ENCODE measurements at regions not wholly inside any gene's neighbourhood (a gene's known extent, or its start where the extent isn't known, plus 50 kb on each side); places are given as distances from the start of the nearest gene placed in this dataset.

DNA sequence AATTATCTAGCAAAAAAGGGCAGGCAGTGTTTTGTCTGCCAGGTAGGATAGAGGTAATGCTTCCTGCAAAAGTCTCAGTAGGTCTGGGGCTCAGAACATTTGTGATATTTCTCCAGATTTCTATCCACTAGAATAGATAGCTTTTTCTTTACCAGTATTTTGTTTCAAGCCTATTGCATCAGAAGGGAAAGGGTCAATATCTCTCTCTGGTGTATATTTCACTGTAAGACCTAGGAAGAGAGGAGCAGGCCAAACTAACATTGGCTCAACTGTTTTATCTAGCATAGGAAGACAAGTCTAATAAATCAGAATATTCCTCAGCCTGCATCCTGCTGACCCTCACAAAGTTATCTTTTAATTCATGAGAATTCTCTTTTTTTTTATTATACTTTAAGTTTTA is 106.7 kb upstream of the DAAM1 start:
- H3K27me3 Mint-ChIP-seq = peaks cover 8% of the 10 kb centered on the region
- H3K36me3 Mint-ChIP-seq = no peaks in the 10 kb centered on the region
- intact Hi-C loops (cut with micrococcal nuclease) = no loop called here
- no peak overlapping the region for H3K4me3 Mint-ChIP-seq
- DNase-seq = no peak
- CTCF ChIA-PET = interaction anchor here (1.3 kb wide), 1 partner anchor 10 kb away, joined by 3 read pairs; no protein-coding TSS in a partner anchor
- POLR2A ChIA-PET = no interaction called here
- H3K4me1 Mint-ChIP-seq (ENCODE audit: low read depth) = no peaks in the 10 kb centered on the region
- H3K27ac Mint-ChIP-seq = no peak overlapping the region
- no peaks in the 10 kb centered on the region for H3K9me3 Mint-ChIP-seq

DNA sequence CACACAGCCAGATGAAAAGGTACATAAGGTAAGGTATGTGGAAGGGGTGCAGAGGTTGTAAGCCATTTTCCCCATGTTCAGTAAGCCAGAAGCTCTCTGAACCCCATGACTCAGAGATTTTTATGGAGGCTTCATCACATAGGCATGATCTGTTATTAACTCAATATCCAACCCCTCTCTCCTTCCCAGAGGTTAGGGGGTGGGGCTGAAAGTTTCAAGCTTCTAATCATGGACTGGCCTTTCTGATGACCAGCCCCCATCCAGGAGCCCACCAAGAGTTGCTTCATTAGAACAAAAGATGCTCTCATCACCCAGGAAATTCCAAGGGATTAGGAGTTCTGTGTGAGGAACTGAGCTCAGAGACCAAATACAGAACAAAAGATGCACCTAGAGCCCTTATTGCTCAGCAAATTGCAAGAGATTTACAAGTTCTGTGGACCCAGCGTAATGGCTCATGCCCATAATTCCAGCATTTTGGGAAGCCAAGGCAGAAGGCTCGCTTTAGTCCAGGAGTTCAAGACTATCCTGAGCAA is 103.2 kb upstream of the DAAM1 start:
- no peak for DNase-seq
- Mint-ChIP-seq H3K4me3 (no peak overlapping the region), H3K27me3 (no peaks in the 10 kb centered on the region), H3K4me1 (ENCODE audit: low read depth) (no peaks in the 10 kb centered on the region), H3K9me3 (no peaks in the 10 kb centered on the region), H3K27ac (no peak overlapping the region), H3K36me3 (no peaks in the 10 kb centered on the region)
- CTCF ChIA-PET = no interaction called here
- intact Hi-C loops (cut with micrococcal nuclease) = no loop called here
- POLR2A ChIA-PET = no interaction called here

DNA sequence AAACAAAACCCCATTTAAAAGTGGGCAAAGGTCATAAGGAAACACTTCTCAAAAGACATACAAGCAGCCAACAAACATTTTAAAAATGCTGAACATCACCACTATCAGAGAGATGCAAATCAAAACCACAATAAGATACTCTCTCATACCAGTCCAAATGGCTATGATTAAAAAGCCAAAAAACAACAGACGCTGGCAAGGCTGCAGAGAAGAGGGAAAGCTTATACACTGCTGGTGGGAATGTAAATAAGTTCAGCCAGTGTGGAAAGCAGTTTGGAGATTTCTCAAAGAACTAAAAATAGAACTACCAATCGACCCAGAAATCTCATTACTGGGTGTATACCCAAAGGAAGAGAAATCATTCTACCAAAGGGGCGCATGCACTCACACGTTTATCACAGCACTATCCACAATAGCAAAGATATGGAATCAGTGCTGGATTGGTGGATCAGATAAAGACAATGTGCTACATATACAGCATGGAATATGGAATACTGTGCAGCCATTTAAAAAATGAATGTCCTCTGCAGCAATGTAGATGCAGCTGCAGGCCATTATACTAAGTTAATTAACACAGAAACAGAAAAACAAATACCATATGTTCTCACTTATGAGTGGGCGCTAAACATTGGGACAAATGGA is 102.1 kb upstream of the DAAM1 start:
- H3K36me3 Mint-ChIP-seq = no peaks in the 10 kb centered on the region
- no peaks in the 10 kb centered on the region for H3K9me3 Mint-ChIP-seq
- H3K4me1 Mint-ChIP-seq (ENCODE audit: low read depth) = no peaks in the 10 kb centered on the region
- H3K4me3 Mint-ChIP-seq = no peak overlapping the region
- no peaks in the 10 kb centered on the region for H3K27me3 Mint-ChIP-seq
- ChIA-PET POLR2A (no interaction called here), CTCF (no interaction called here)
- H3K27ac Mint-ChIP-seq = no peak overlapping the region
- no peak for DNase-seq
- intact Hi-C loops (cut with micrococcal nuclease) = no loop called here

DNA sequence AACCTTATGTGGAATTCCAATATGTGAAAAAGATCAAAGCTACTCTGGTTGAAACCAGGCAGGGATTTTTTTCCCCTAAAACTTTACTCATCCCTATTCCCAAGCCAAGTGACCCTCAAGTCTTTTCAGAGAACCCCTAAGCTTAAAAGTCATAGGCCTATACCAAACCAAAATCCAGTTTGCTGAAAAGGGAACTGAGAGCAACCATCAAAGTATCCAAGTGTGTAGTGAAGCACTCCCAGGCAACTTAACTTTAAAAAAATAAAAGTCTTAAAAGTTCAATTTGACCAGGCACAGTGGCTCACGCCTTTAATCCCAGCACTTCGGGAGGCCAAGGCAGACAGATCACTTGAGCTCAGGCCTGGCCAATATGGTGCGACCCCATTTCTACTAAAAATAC is 101.2 kb upstream of the DAAM1 start:
- no peaks in the 10 kb centered on the region for H3K4me1 Mint-ChIP-seq (ENCODE audit: low read depth)
- H3K4me3 Mint-ChIP-seq = no peak overlapping the region
- no peaks in the 10 kb centered on the region for H3K9me3 Mint-ChIP-seq
- DNase-seq = no peak
- no peaks in the 10 kb centered on the region for H3K36me3 Mint-ChIP-seq
- intact Hi-C loops (cut with micrococcal nuclease) = no loop called here
- no peaks in the 10 kb centered on the region for H3K27me3 Mint-ChIP-seq
- POLR2A ChIA-PET = no interaction called here
- CTCF ChIA-PET = no interaction called here
- no peak overlapping the region for H3K27ac Mint-ChIP-seq

DNA sequence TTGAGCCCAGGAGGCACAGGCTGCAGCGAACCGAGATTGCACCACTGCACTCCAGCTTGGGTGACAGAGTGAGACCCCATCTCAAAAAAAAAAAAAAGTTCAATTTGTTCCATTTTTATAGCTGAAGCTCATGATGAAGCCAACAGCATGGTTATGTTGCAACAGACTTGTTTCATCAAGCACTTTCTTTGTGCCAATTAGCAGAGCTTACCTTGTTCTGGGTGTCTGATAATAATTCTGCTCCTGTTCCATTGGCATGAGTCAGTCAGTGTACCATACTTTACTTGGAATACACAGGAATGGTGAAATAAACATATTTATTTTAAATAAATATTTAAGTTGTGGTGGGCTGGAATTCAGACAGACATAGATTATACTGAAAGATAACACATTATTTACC is 100.8 kb upstream of the DAAM1 start:
- Mint-ChIP-seq H3K27me3 (no peaks in the 10 kb centered on the region), H3K36me3 (no peaks in the 10 kb centered on the region), H3K27ac (no peak overlapping the region), H3K9me3 (no peaks in the 10 kb centered on the region), H3K4me3 (no peak overlapping the region), H3K4me1 (ENCODE audit: low read depth) (no peaks in the 10 kb centered on the region)
- DNase-seq = no peak
- ChIA-PET CTCF (no interaction called here), POLR2A (no interaction called here)
- intact Hi-C loops (cut with micrococcal nuclease) = no loop called here

DNA sequence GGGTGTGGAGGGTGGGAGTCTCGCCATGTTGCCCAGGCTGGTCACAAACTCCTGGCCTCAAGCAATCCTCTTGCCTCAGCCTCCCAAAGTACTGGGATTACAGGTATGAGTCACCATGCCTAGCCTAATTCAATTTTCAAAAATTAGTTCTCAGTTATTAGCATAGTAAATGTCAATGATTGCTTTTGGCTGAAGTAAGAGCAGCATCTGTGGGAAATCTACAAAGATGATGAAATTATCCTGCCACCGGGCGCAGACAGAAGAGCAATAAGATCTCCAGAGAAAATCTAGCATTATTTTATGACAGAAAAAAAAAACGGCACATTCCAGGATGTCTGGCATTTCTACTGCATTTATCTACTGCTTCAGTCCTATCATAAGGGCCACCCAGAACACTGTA is 97.9 kb upstream of the DAAM1 start:
- ChIA-PET CTCF (interaction anchor here (1.3 kb wide), 1 partner anchor 8 kb away, joined by 3 read pairs; no protein-coding TSS in a partner anchor), POLR2A (no interaction called here)
- Mint-ChIP-seq H3K9me3 (no peaks in the 10 kb centered on the region), H3K4me1 (ENCODE audit: low read depth) (no peaks in the 10 kb centered on the region), H3K27ac (no peak overlapping the region), H3K27me3 (peaks cover 2% of the 10 kb centered on the region), H3K4me3 (no peak overlapping the region), H3K36me3 (no peaks in the 10 kb centered on the region)
- no peak for DNase-seq
- intact Hi-C loops (cut with micrococcal nuclease) = no loop called here

DNA sequence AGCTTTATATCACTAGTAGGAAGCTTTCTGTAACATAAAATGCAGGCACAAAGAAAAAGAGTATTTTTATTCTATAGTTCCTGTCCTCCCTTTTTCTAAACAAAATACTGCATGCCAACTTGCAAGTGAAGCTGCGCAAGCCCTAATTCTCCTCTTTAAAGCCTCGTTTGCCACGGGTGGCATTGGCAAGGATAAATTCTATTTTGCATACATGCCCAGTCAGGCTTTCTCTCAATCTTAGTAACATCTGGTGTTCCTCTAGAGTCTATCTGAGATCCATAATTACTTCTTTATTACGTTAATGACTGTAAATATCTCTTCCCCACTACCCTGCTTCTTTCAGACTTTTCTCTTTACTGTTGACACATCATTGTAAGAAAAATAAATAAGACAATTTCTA is 97.1 kb upstream of the DAAM1 start:
- CTCF ChIA-PET = interaction anchor here (1.3 kb wide), 1 partner anchor 9 kb away, joined by 3 read pairs; no protein-coding TSS in a partner anchor
- intact Hi-C loops (cut with micrococcal nuclease) = no loop called here
- no peak overlapping the region for H3K4me3 Mint-ChIP-seq
- no peaks in the 10 kb centered on the region for H3K9me3 Mint-ChIP-seq
- no peak overlapping the region for H3K27ac Mint-ChIP-seq
- POLR2A ChIA-PET = no interaction called here
- H3K4me1 Mint-ChIP-seq (ENCODE audit: low read depth) = no peaks in the 10 kb centered on the region
- no peaks in the 10 kb centered on the region for H3K36me3 Mint-ChIP-seq
- DNase-seq = no peak
- peaks cover 2% of the 10 kb centered on the region for H3K27me3 Mint-ChIP-seq

DNA sequence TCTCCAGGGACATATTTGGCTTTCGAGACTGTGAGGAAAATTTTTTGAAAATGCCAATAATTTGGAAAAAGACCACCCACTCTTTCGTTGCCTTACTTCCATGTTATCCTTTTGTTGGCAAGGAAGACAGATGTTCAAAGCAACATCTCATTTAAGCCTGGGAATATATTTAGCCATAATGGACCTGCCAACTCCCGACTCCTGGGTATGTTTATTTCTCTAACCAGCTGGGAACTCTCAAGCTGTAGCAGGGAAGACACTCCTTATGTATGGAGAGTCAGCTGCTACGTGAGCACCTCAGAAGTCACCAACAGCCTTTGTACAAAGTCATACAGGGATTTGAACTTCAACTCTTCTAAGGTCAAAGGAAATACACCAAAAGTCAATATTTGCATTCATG is 96.5 kb upstream of the DAAM1 start:
- H3K36me3 Mint-ChIP-seq = no peaks in the 10 kb centered on the region
- ChIA-PET CTCF (interaction anchor here (1.3 kb wide), 1 partner anchor 9 kb away, joined by 3 read pairs; no protein-coding TSS in a partner anchor), POLR2A (no interaction called here)
- H3K4me1 Mint-ChIP-seq (ENCODE audit: low read depth) = no peaks in the 10 kb centered on the region
- H3K27ac Mint-ChIP-seq = no peak overlapping the region
- H3K9me3 Mint-ChIP-seq = no peaks in the 10 kb centered on the region
- intact Hi-C loops (cut with micrococcal nuclease) = no loop called here
- no peak for DNase-seq
- H3K4me3 Mint-ChIP-seq = no peak overlapping the region
- peaks cover 2% of the 10 kb centered on the region for H3K27me3 Mint-ChIP-seq

DNA sequence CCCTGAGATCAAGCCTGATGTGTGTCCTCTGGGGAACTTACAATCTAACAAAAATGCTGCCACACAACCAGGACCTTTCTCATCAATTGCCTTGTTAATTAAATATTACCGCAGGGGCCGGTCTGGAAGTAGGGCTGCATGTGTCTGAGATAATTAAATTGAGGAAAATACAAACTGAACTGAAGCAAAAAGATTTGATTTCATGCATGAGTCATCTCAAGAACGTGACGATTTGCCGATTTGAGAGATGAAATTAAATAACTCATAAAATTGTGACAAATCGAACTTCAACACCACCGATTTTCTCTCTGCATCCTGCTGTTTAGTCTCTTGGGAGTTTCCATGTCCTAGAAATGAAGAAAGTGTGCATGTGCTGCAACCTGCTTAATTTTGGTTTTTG is 94.6 kb upstream of the DAAM1 start:
- intact Hi-C loops (cut with micrococcal nuclease) = no loop called here
- no peaks in the 10 kb centered on the region for H3K36me3 Mint-ChIP-seq

DNA sequence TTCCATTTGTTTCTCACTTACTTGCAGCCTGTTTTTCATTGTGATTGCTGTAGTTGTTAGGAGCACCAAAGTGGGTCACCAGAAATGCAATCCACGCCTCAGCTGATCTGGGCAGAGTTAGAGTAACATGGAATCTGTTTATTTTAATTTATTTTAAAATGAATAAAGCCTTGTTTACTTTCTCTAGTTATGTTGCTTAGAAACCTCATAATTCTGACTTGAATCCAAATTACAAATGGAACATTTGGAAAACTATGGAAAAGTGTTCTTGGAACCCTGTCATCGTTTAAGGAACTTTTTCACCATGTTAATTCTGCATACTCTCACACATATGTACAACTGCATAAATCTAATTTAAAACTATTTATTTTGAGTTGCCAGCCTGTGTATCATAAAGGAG is 92.2 kb upstream of the DAAM1 start:
- Mint-ChIP-seq H3K4me3 (no peak overlapping the region), H3K27me3 (peaks cover 6% of the 10 kb centered on the region), H3K27ac (no peak overlapping the region)

More for the DNA sequence above, 94.6 kb upstream of the DAAM1 start:
- Mint-ChIP-seq H3K27ac (no peak overlapping the region), H3K27me3 (peaks cover 2% of the 10 kb centered on the region), H3K4me1 (ENCODE audit: low read depth) (no peaks in the 10 kb centered on the region), H3K9me3 (no peaks in the 10 kb centered on the region), H3K4me3 (no peak overlapping the region)
- ChIA-PET CTCF (no interaction called here), POLR2A (no interaction called here)
- DNase-seq = no peak

DNA sequence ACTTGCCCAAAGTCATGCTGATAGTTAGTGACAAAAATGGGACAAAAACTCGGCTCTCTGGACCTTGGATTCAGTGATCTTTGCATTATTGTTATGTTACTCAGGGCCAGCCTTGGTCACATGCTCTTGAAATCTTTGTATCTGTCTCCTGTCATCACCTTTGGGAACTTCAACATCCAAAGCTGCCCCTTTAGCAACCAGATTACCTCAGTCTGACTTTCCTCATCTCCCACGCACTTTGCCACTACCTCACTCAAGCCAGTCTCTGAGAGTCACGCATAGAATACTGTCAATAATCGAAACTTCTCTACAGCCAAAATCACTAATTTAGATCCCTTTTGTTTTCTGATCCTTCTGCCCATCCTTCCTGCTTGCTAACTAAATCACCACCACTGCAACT is 90.8 kb upstream of the DAAM1 start:
- no peak for DNase-seq
- CTCF ChIA-PET = no interaction called here
- no peak overlapping the region for H3K27ac Mint-ChIP-seq
- peaks cover 9% of the 10 kb centered on the region for H3K27me3 Mint-ChIP-seq
- no peak overlapping the region for H3K4me3 Mint-ChIP-seq
- H3K36me3 Mint-ChIP-seq = no peaks in the 10 kb centered on the region
- H3K4me1 Mint-ChIP-seq (ENCODE audit: low read depth) = no peaks in the 10 kb centered on the region
- intact Hi-C loops (cut with micrococcal nuclease) = no loop called here
- H3K9me3 Mint-ChIP-seq = no peaks in the 10 kb centered on the region
- POLR2A ChIA-PET = no interaction called here

More for the DNA sequence above, 92.2 kb upstream of the DAAM1 start:
- ChIA-PET POLR2A (interaction anchor here (0.6 kb wide), 1 partner anchor 590 kb away, joined by 3 read pairs; no protein-coding TSS in a partner anchor), CTCF (no interaction called here)
- Mint-ChIP-seq H3K9me3 (no peaks in the 10 kb centered on the region), H3K4me1 (ENCODE audit: low read depth) (no peaks in the 10 kb centered on the region), H3K36me3 (no peaks in the 10 kb centered on the region)
- no peak for DNase-seq
- intact Hi-C loops (cut with micrococcal nuclease) = no loop called here

DNA sequence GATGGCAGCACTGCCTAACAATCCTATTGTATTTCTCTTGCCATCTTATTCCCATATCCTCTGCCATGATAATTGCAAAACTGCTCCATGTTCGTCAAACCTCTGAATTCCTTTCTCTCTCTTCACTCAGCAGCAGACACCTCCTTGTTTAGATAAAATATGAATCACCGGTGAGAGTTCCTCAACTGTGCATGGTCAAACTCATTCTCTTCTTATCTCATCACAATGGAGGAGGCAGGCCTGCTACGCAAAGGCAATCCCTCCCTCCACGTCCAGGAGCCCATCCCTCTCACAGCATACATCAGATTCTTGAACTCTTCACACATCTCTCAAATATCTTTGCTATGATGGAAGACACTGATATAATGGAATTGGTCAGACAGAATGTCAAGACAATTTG is 90.1 kb upstream of the DAAM1 start:
- H3K36me3 Mint-ChIP-seq = no peaks in the 10 kb centered on the region
- CTCF ChIA-PET = no interaction called here
- H3K4me3 Mint-ChIP-seq = no peak overlapping the region
- POLR2A ChIA-PET = no interaction called here
- intact Hi-C loops (cut with micrococcal nuclease) = no loop called here
- no peaks in the 10 kb centered on the region for H3K9me3 Mint-ChIP-seq
- H3K27me3 Mint-ChIP-seq = peaks cover 7% of the 10 kb centered on the region
- no peaks in the 10 kb centered on the region for H3K4me1 Mint-ChIP-seq (ENCODE audit: low read depth)
- no peak for DNase-seq
- H3K27ac Mint-ChIP-seq = no peak overlapping the region

DNA sequence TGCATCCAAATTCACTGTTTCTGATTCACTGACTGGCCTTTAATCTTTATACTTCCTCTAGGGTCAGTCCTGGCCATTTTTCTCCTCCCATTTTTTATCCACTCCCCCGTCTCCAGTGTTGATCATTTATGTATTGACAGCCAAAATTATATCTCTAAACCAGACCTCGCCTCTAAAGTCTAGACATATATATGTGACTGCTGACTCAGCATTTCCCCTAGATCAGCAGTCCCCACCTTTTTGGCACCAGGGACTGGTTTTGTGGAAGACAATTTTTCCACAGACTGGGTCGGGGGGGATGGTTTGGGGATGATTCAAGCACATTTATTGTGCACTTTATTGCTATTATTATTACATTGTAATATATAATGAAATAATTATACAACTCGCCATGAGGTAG is 88.3 kb upstream of the DAAM1 start:
- no peak overlapping the region for H3K27ac Mint-ChIP-seq
- ChIA-PET POLR2A (no interaction called here), CTCF (no interaction called here)
- intact Hi-C loops (cut with micrococcal nuclease) = no loop called here
- peaks cover 9% of the 10 kb centered on the region for H3K27me3 Mint-ChIP-seq
- DNase-seq = no peak
- no peaks in the 10 kb centered on the region for H3K4me1 Mint-ChIP-seq (ENCODE audit: low read depth)
- no peaks in the 10 kb centered on the region for H3K36me3 Mint-ChIP-seq
- no peak overlapping the region for H3K4me3 Mint-ChIP-seq
- no peaks in the 10 kb centered on the region for H3K9me3 Mint-ChIP-seq
